ENCODE measurements at regions not wholly inside any gene's neighbourhood (a gene's known extent, or its start where the extent isn't known, plus 50 kb on each side); places are given as distances from the start of the nearest gene placed in this dataset.

GRCh38 chr16:86201746-86202145 is 302.8 kb downstream of the IRF8 start:
- TF ChIP-seq EZH2 (IDR thresholded peaks at IDR 0.05; ENCODE audit: low read depth) = no peak
- TF ChIP-seq, protein P1, sequence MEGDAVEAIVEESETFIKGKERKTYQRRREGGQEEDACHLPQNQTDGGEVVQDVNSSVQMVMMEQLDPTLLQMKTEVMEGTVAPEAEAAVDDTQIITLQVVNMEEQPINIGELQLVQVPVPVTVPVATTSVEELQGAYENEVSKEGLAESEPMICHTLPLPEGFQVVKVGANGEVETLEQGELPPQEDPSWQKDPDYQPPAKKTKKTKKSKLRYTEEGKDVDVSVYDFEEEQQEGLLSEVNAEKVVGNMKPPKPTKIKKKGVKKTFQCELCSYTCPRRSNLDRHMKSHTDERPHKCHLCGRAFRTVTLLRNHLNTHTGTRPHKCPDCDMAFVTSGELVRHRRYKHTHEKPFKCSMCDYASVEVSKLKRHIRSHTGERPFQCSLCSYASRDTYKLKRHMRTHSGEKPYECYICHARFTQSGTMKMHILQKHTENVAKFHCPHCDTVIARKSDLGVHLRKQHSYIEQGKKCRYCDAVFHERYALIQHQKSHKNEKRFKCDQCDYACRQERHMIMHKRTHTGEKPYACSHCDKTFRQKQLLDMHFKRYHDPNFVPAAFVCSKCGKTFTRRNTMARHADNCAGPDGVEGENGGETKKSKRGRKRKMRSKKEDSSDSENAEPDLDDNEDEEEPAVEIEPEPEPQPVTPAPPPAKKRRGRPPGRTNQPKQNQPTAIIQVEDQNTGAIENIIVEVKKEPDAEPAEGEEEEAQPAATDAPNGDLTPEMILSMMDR (conservative IDR thresholded peaks at IDR 0.05) = no peak
- H3K9me3 ChIP-seq (ENCODE audit: insufficient read depth, low read depth) = no peaks in the 10 kb centered on the region
- ChIA-PET CTCF (no interaction called here), POLR2A (ENCODE audit: unreplicated experiment) (no interaction called here)
- no peaks in the 10 kb centered on the region for H4K20me1 ChIP-seq (ENCODE audit: insufficient read depth)
- H3K4me1 ChIP-seq (replicated peaks; ENCODE audit: insufficient read depth) = no peaks in the 10 kb centered on the region
- H3K9me2 ChIP-seq (ENCODE audit: insufficient read depth) = no peaks in the 10 kb centered on the region
- no peak overlapping the region for H3K4me3 ChIP-seq
- no peak overlapping the region for H2AFZ ChIP-seq
- intact Hi-C loops (cut with micrococcal nuclease; ENCODE audit: unreplicated experiment) = no loop called here
- BruUV-seq (replicated peaks) = no TSS peak
- no peaks in the 10 kb centered on the region for H3K79me2 ChIP-seq (ENCODE audit: low read depth)
- H3F3A ChIP-seq (ENCODE audit: insufficient read depth, low read depth) = no peaks in the 10 kb centered on the region
- no peak overlapping the region for H3K4me2 ChIP-seq
- H3K27ac ChIP-seq = no peak overlapping the region
- no peak for DNase-seq
- H3K27me3 ChIP-seq (ENCODE audit: insufficient read depth, low read depth) = peaks cover 84% of the 10 kb centered on the region
- no peaks in the 10 kb centered on the region for H3K36me3 ChIP-seq (ENCODE audit: low read depth)

GRCh38 chr16:86202267-86202666 is 303.3 kb downstream of the IRF8 start:
- no peak overlapping the region for H2AFZ ChIP-seq
- no peaks in the 10 kb centered on the region for H3K9me3 ChIP-seq (ENCODE audit: insufficient read depth, low read depth)
- H3K4me2 ChIP-seq = no peak overlapping the region
- no peak overlapping the region for H3K4me3 ChIP-seq
- H4K20me1 ChIP-seq (ENCODE audit: insufficient read depth) = no peaks in the 10 kb centered on the region
- H3K9me2 ChIP-seq (ENCODE audit: insufficient read depth) = no peaks in the 10 kb centered on the region
- CTCF ChIA-PET = no interaction called here
- H3K36me3 ChIP-seq (ENCODE audit: low read depth) = no peaks in the 10 kb centered on the region
- no TSS peak for BruUV-seq (replicated peaks)
- intact Hi-C loops (cut with micrococcal nuclease; ENCODE audit: unreplicated experiment) = no loop called here
- H3K79me2 ChIP-seq (ENCODE audit: low read depth) = no peaks in the 10 kb centered on the region
- no peak overlapping the region for H3K27ac ChIP-seq
- no peaks in the 10 kb centered on the region for H3F3A ChIP-seq (ENCODE audit: insufficient read depth, low read depth)
- TF ChIP-seq, protein P1 (conservative IDR thresholded peaks at IDR 0.05) = no peak
- no peak for TF ChIP-seq EZH2 (IDR thresholded peaks at IDR 0.05; ENCODE audit: low read depth)
- no peaks in the 10 kb centered on the region for H3K4me1 ChIP-seq (replicated peaks; ENCODE audit: insufficient read depth)
- POLR2A ChIA-PET (ENCODE audit: unreplicated experiment) = no interaction called here
- no peak for DNase-seq
- H3K27me3 ChIP-seq (ENCODE audit: insufficient read depth, low read depth) = peaks cover 80% of the 10 kb centered on the region

DNA sequence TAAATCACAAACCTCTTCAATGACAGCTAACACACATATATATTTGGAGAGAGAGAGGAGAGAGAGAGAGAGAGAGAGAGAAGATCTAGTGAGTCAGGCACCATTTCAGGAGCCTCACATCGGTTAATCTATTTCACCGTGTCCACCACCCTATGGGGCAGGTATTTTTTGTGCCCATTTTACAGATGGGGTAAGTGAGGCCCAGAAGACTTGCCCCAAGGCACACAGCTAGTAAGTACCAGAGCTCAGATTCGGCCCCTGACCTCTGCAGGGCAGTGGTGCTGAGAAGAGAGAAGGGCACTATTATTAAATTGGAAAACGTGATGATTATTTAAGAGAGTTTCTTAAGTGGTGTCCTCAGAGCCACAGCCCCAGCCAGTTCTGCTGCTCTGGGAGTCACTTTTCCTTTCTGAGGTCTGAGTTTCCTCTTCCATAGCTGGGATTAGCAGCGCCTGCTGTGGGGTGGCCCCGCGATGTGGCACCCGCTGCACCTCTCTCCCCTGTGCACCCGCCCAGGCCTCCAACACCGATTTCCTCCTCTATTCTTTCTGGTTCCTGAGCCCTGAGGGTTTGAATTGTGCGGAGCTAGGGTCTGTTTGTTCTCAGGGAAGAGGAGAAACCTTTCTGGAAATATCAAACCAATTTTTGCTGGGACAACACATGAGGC is 303.9 kb downstream of the IRF8 start:
- ChIA-PET POLR2A (ENCODE audit: unreplicated experiment) (no interaction called here), CTCF (no interaction called here)
- TF ChIP-seq, protein P1 (conservative IDR thresholded peaks at IDR 0.05) = no peak
- no peak for TF ChIP-seq EZH2 (IDR thresholded peaks at IDR 0.05; ENCODE audit: low read depth)
- DNase-seq = no peak
- BruUV-seq (replicated peaks) = no TSS peak
- Histone ChIP-seq H3K4me1 (replicated peaks; ENCODE audit: insufficient read depth) (no peaks in the 10 kb centered on the region), H3K4me3 (no peak overlapping the region), H3K27ac (no peak overlapping the region), H3K79me2 (ENCODE audit: low read depth) (no peaks in the 10 kb centered on the region), H3F3A (ENCODE audit: insufficient read depth, low read depth) (no peaks in the 10 kb centered on the region), H3K9me3 (ENCODE audit: insufficient read depth, low read depth) (no peaks in the 10 kb centered on the region), H4K20me1 (ENCODE audit: insufficient read depth) (no peaks in the 10 kb centered on the region), H3K9me2 (ENCODE audit: insufficient read depth) (no peaks in the 10 kb centered on the region), H3K4me2 (no peak overlapping the region), H3K36me3 (ENCODE audit: low read depth) (no peaks in the 10 kb centered on the region), H2AFZ (no peak overlapping the region), H3K27me3 (ENCODE audit: insufficient read depth, low read depth) (peaks cover 77% of the 10 kb centered on the region)
- intact Hi-C loops (cut with micrococcal nuclease; ENCODE audit: unreplicated experiment) = no loop called here

Data from PC-9 (cell line).